K562 (cell line): ENCODE measurements at regions not wholly inside any gene's neighbourhood (a gene's known extent, or its start where the extent isn't known, plus 50 kb on each side); places are given as distances from the start of the nearest gene placed in this dataset.
A peak's percentile ranks its signal among the peaks of the same experiment; 100 is the strongest.

Experiments
- EHMT2 ChIP-seq: fragments of 450-650 bp; IDR thresholded peaks from 2 replicates; pipeline ENCODE4 v1.6.1; 2018; ENCODE audit warnings: antibody characterized with exemption
- RBM15 ChIP-seq: fragments of 200-400 bp; formaldehyde crosslinking; IDR thresholded peaks from 2 replicates; pipeline ENCODE4 v1.6.1; 2018; ENCODE audit warnings: mild to moderate bottlenecking, low read length, moderate library complexity; ENCODE audit not compliant: insufficient read depth
- ZC3H11A ChIP-seq: IDR thresholded peaks from 2 replicates; pipeline ENCODE4 v1.6.1; 2012; ENCODE audit warnings: low read depth, low read length, improper control_type of control experiment
- ZKSCAN8 ChIP-seq: fragments of 200-800 bp; sonication (Bioruptor generic); IDR thresholded peaks from 2 replicates; pipeline ENCODE4 v1.6.1; 2016; ENCODE audit warnings: missing genetic modification characterization, missing compliant biosample characterization
- ZSCAN32 ChIP-seq: fragments of 450-650 bp; formaldehyde crosslinking; IDR thresholded peaks from 2 replicates; pipeline ENCODE4 v1.4.0; 2020; ENCODE audit warnings: mild to moderate bottlenecking, moderate library complexity
- TF ChIP-seq, protein P1 (sequence below): fragments of 250-450 bp; sonication (Bioruptor Pico); IDR thresholded peaks from 2 replicates; pipeline ENCODE4 v1.8.0; 2022; ENCODE audit warnings: inconsistent platforms, mild to moderate bottlenecking, moderate library complexity, borderline replicate concordance
- TF ChIP-seq, protein P2 (sequence below), 2 experiments: fragments of 450-650 bp; formaldehyde crosslinking in 1 of 2; IDR thresholded peaks; 2 replicates each; pipeline versions ENCODE4 v1.4.0 to v1.6.1; 2014 to 2020; ENCODE audit warnings: mild to moderate bottlenecking in 2 of 2, borderline replicate concordance in 1 of 2, low read depth in 1 of 2
- TF ChIP-seq, protein P3 (sequence below): fragments of 150-350 bp; IDR thresholded peaks from 2 replicates; pipeline ENCODE4 v1.6.1; 2014; ENCODE audit warnings: low read depth, mild to moderate bottlenecking, low read length, borderline replicate concordance
- TF ChIP-seq, protein P4 (sequence below): fragments of 450-650 bp; IDR thresholded peaks from 2 replicates; pipeline ENCODE4 v1.6.1; 2016; ENCODE audit warnings: borderline replicate concordance
- TF ChIP-seq, protein P5 (sequence below): fragments of 450-650 bp; IDR thresholded peaks from 2 replicates; pipeline ENCODE4 v1.7.0; 2016; ENCODE audit warnings: borderline replicate concordance

DNA sequence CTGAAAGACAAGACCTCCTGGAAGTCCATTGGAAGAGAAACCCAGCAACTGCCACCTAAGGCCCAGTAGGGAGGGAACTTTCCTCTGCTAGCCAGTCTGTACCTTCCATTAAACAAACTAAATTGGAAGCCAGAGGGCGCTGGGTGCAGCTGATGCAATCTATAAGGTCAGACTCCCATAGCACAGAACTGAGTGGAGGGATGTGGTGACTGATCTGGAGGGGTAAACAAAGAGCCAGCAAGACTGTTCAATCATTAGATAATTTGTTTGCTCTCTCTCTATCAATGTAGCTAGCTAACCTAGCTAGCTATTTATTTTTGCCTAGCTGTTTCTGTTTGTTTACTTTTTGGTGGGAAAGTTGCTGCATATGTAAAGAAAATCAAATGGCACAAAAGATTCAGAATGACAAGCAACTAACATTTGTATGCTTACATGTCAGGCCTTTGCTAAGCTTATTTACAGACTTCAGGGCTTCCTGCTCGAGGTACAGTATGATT lies 291.8 kb upstream of the DAB2 start (continued):
- TF ChIP-seq, protein P1, sequence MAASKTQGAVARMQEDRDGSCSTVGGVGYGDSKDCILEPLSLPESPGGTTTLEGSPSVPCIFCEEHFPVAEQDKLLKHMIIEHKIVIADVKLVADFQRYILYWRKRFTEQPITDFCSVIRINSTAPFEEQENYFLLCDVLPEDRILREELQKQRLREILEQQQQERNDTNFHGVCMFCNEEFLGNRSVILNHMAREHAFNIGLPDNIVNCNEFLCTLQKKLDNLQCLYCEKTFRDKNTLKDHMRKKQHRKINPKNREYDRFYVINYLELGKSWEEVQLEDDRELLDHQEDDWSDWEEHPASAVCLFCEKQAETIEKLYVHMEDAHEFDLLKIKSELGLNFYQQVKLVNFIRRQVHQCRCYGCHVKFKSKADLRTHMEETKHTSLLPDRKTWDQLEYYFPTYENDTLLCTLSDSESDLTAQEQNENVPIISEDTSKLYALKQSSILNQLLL (CRISPR knock-in tag), result no peak
- no peak for TF ChIP-seq RBM15
- peak; percentile 78 for TF ChIP-seq ZSCAN32 (CRISPR knock-in tag)
- TF ChIP-seq, protein P2, sequence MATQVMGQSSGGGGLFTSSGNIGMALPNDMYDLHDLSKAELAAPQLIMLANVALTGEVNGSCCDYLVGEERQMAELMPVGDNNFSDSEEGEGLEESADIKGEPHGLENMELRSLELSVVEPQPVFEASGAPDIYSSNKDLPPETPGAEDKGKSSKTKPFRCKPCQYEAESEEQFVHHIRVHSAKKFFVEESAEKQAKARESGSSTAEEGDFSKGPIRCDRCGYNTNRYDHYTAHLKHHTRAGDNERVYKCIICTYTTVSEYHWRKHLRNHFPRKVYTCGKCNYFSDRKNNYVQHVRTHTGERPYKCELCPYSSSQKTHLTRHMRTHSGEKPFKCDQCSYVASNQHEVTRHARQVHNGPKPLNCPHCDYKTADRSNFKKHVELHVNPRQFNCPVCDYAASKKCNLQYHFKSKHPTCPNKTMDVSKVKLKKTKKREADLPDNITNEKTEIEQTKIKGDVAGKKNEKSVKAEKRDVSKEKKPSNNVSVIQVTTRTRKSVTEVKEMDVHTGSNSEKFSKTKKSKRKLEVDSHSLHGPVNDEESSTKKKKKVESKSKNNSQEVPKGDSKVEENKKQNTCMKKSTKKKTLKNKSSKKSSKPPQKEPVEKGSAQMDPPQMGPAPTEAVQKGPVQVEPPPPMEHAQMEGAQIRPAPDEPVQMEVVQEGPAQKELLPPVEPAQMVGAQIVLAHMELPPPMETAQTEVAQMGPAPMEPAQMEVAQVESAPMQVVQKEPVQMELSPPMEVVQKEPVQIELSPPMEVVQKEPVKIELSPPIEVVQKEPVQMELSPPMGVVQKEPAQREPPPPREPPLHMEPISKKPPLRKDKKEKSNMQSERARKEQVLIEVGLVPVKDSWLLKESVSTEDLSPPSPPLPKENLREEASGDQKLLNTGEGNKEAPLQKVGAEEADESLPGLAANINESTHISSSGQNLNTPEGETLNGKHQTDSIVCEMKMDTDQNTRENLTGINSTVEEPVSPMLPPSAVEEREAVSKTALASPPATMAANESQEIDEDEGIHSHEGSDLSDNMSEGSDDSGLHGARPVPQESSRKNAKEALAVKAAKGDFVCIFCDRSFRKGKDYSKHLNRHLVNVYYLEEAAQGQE (IDR thresholded peaks at IDR 0.05; ENCODE audit: borderline replicate concordance), result peak; percentile 47; the same call in 1 of the 2 replicates
- TF ChIP-seq, protein P2 (CRISPR knock-in tag; IDR thresholded peaks at IDR 0.05; ENCODE audit: low read depth), result no peak
- TF ChIP-seq, protein P3, sequence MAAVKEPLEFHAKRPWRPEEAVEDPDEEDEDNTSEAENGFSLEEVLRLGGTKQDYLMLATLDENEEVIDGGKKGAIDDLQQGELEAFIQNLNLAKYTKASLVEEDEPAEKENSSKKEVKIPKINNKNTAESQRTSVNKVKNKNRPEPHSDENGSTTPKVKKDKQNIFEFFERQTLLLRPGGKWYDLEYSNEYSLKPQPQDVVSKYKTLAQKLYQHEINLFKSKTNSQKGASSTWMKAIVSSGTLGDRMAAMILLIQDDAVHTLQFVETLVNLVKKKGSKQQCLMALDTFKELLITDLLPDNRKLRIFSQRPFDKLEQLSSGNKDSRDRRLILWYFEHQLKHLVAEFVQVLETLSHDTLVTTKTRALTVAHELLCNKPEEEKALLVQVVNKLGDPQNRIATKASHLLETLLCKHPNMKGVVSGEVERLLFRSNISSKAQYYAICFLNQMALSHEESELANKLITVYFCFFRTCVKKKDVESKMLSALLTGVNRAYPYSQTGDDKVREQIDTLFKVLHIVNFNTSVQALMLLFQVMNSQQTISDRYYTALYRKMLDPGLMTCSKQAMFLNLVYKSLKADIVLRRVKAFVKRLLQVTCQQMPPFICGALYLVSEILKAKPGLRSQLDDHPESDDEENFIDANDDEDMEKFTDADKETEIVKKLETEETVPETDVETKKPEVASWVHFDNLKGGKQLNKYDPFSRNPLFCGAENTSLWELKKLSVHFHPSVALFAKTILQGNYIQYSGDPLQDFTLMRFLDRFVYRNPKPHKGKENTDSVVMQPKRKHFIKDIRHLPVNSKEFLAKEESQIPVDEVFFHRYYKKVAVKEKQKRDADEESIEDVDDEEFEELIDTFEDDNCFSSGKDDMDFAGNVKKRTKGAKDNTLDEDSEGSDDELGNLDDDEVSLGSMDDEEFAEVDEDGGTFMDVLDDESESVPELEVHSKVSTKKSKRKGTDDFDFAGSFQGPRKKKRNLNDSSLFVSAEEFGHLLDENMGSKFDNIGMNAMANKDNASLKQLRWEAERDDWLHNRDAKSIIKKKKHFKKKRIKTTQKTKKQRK, result no peak
- TF ChIP-seq, protein P4, sequence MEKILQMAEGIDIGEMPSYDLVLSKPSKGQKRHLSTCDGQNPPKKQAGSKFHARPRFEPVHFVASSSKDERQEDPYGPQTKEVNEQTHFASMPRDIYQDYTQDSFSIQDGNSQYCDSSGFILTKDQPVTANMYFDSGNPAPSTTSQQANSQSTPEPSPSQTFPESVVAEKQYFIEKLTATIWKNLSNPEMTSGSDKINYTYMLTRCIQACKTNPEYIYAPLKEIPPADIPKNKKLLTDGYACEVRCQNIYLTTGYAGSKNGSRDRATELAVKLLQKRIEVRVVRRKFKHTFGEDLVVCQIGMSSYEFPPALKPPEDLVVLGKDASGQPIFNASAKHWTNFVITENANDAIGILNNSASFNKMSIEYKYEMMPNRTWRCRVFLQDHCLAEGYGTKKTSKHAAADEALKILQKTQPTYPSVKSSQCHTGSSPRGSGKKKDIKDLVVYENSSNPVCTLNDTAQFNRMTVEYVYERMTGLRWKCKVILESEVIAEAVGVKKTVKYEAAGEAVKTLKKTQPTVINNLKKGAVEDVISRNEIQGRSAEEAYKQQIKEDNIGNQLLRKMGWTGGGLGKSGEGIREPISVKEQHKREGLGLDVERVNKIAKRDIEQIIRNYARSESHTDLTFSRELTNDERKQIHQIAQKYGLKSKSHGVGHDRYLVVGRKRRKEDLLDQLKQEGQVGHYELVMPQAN, result no peak
- TF ChIP-seq, protein P5, sequence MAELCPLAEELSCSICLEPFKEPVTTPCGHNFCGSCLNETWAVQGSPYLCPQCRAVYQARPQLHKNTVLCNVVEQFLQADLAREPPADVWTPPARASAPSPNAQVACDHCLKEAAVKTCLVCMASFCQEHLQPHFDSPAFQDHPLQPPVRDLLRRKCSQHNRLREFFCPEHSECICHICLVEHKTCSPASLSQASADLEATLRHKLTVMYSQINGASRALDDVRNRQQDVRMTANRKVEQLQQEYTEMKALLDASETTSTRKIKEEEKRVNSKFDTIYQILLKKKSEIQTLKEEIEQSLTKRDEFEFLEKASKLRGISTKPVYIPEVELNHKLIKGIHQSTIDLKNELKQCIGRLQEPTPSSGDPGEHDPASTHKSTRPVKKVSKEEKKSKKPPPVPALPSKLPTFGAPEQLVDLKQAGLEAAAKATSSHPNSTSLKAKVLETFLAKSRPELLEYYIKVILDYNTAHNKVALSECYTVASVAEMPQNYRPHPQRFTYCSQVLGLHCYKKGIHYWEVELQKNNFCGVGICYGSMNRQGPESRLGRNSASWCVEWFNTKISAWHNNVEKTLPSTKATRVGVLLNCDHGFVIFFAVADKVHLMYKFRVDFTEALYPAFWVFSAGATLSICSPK, result no peak
- 0 out of 2 replicates have a peak, but pooled peaks have one; percentile 51 for TF ChIP-seq ZC3H11A
- TF ChIP-seq EHMT2, result no peak
- no peak for TF ChIP-seq ZKSCAN8 (CRISPR knock-in tag)
